ENCODE measurements at regions not wholly inside any gene's neighbourhood (a gene's known extent, or its start where the extent isn't known, plus 50 kb on each side); places are given as distances from the start of the nearest gene placed in this dataset.

GRCh38 chr3:188060840-188061544 is 93.0 kb upstream of the LPP start:
- Histone ChIP-seq H3K36me3 (replicated peaks in 1 of 2; ENCODE audit: control extremely low read depth in 1 of 2, control insufficient read depth in 1 of 2, extremely low read depth in 1 of 2, insufficient read depth in 2 of 2, low read length in 1 of 2) (no peaks in the 10 kb centered on the region), H4K20me1 (ENCODE audit: control insufficient read depth, insufficient read depth, low read length, poor library complexity, severe bottlenecking) (no peaks in the 10 kb centered on the region), H3K79me2 (ENCODE audit: control insufficient read depth, insufficient read depth, low read length) (no peaks in the 10 kb centered on the region), H3K9me3 (ENCODE audit: control extremely low read depth in 1 of 3, control insufficient read depth in 2 of 3, insufficient read depth in 1 of 3, low read length in 2 of 3) (no peaks in the 10 kb centered on the region), H3K4me3 (ENCODE audit: control extremely low read depth in 1 of 5, extremely low read depth in 1 of 5, insufficient read depth in 1 of 5, low read depth in 2 of 5, low read length in 4 of 5) (no peak overlapping the region), H3K27me3 (replicated peaks in 1 of 4; ENCODE audit: control extremely low read depth in 1 of 4, control insufficient read depth in 3 of 4, insufficient read depth in 4 of 4, low read length in 3 of 4) (no peaks in the 10 kb centered on the region), H3K4me1 (ENCODE audit: control insufficient read depth in 2 of 2, insufficient read depth in 2 of 2, low read length in 2 of 2) (no peaks in the 10 kb centered on the region), H3K9ac (ENCODE audit: low read length) (no peak overlapping the region), H2AFZ (ENCODE audit: insufficient read depth, low read depth, low read length, poor library complexity, severe bottlenecking) (no peak overlapping the region), H3K27ac (ENCODE audit: low read length in 2 of 2) (no peak overlapping the region), H3K4me2 (replicated peaks; ENCODE audit: low read depth, low read length, poor library complexity, severe bottlenecking) (no peak overlapping the region)
- ChIA-PET CTCF (interaction anchor here (0.7 to 3.0 kb wide), 5 partner anchors 61 to 320 kb away, joined by 3 to 14 read pairs (median 3); partner anchors contain the start of gene BCL6), POLR2A (interaction anchor here (0.6 kb wide), 1 partner anchor 27 kb away, joined by 3 read pairs; no protein-coding TSS in a partner anchor)
- no peak overlapping the region for H3K4me3 Mint-ChIP-seq
- TF ChIP-seq CTCF (IDR thresholded peaks at IDR 0.05) (no peak), EZH2 (IDR thresholded peaks at IDR 0.05; ENCODE audit: borderline replicate concordance, insufficient read depth, low read depth, low read length, poor library complexity, severe bottlenecking) (no peak)
- intact Hi-C loops (cut with micrococcal nuclease): loop anchor here (2.0 kb wide), 2 partner anchors 312 to 320 kb away; no protein-coding TSS in a partner anchor
- no CpG with 5 or more reads among the region's 2 CpGs for WGBS (ENCODE audit: insufficient coverage)
- H3K9me3 Mint-ChIP-seq (ENCODE audit: insufficient read depth): no peaks in the 10 kb centered on the region
- no peaks in the 10 kb centered on the region for H3K27me3 Mint-ChIP-seq
- ATAC-seq (ENCODE audit: low read depth): peak; percentile 87
- H3K27ac Mint-ChIP-seq: no peak overlapping the region
- H3K4me1 Mint-ChIP-seq: peaks cover 3% of the 10 kb centered on the region
- DNase-seq: peak; percentile 46

- Histone ChIP-seq H3K9me3 (ENCODE audit: control extremely low read depth in 1 of 3, control insufficient read depth in 2 of 3, insufficient read depth in 1 of 3, low read length in 2 of 3) (no peaks in the 10 kb centered on the region), H3K27ac (ENCODE audit: low read length in 2 of 2) (no peak overlapping the region), H3K4me3 (ENCODE audit: control extremely low read depth in 1 of 5, extremely low read depth in 1 of 5, insufficient read depth in 1 of 5, low read depth in 2 of 5, low read length in 4 of 5) (no peak overlapping the region), H3K79me2 (ENCODE audit: control insufficient read depth, insufficient read depth, low read length) (no peaks in the 10 kb centered on the region), H3K4me1 (ENCODE audit: control insufficient read depth in 2 of 2, insufficient read depth in 2 of 2, low read length in 2 of 2) (no peaks in the 10 kb centered on the region), H4K20me1 (ENCODE audit: control insufficient read depth, insufficient read depth, low read length, poor library complexity, severe bottlenecking) (no peaks in the 10 kb centered on the region), H2AFZ (ENCODE audit: insufficient read depth, low read depth, low read length, poor library complexity, severe bottlenecking) (no peak overlapping the region), H3K27me3 (replicated peaks in 1 of 4; ENCODE audit: control extremely low read depth in 1 of 4, control insufficient read depth in 3 of 4, insufficient read depth in 4 of 4, low read length in 3 of 4) (no peaks in the 10 kb centered on the region), H3K36me3 (replicated peaks in 1 of 2; ENCODE audit: control extremely low read depth in 1 of 2, control insufficient read depth in 1 of 2, extremely low read depth in 1 of 2, insufficient read depth in 2 of 2, low read length in 1 of 2) (no peaks in the 10 kb centered on the region), H3K9ac (ENCODE audit: low read length) (no peak overlapping the region), H3K4me2 (replicated peaks; ENCODE audit: low read depth, low read length, poor library complexity, severe bottlenecking) (no peak overlapping the region)
- intact Hi-C loops (cut with micrococcal nuclease): no loop called here
- H3K4me1 Mint-ChIP-seq: peaks cover 3% of the 10 kb centered on the region
- DNase-seq (no peak), ATAC-seq (ENCODE audit: low read depth) (no peak)
- no peaks in the 10 kb centered on the region for H3K9me3 Mint-ChIP-seq (ENCODE audit: insufficient read depth)
- H3K27me3 Mint-ChIP-seq: no peaks in the 10 kb centered on the region
- H3K27ac Mint-ChIP-seq: no peak overlapping the region
- ChIA-PET CTCF (interaction anchor here (1.0 kb wide), 1 partner anchor 318 kb away, joined by 3 read pairs; no protein-coding TSS in a partner anchor), POLR2A (no interaction called here)
- H3K4me3 Mint-ChIP-seq: no peak overlapping the region
- TF ChIP-seq CTCF (IDR thresholded peaks at IDR 0.05): no peak
- no peak for TF ChIP-seq EZH2 (IDR thresholded peaks at IDR 0.05; ENCODE audit: borderline replicate concordance, insufficient read depth, low read depth, low read length, poor library complexity, severe bottlenecking)
- no CpG with 5 or more reads among the region's 2 CpGs for WGBS (ENCODE audit: insufficient coverage)
These were observed 91.7 kb upstream of the LPP start for GRCh38 chr3:188062216-188062615.

Data from B cell (primary cell).